Renal cortex interstitium (tissue), 11 donors: ENCODE measurements at regions not wholly inside any gene's neighbourhood (a gene's known extent, or its start where the extent isn't known, plus 50 kb on each side); places are given as distances from the start of the nearest gene placed in this dataset.
"Not testable (repeated sequence)": the region's sequence is repeated elsewhere in the genome, so short reads cannot be mapped to it uniquely, and the experiment has no call there.

ENCODE experiments used
- DNase-seq, 11 donors: peaks; one replicate each; pipeline ENCODE4 v3.0.0-alpha.2; 2013; ENCODE audit warnings: low read depth in 9 of 11, low spot score in 4 of 11; ENCODE audit errors: extremely low read depth in 1 of 11

DNA sequence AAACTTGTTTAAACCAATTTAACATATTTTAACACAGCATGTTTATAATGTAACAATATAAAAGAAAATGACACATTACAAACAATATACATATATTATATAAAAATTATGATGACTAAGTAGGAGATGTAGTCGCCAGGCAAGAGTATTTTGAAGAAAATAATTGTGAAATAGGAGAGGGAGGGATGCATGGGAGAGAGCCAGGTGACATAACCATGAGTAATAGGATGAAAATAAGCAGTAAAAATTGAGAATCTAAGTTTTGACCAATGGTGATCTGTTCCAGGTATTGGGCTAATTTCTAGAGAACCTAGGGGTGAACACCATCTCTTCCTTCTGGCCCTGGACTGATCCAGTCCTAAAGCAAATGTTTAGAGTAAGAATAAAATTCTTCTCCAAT is 315.2 kb upstream of the G2E3 start:
- no peak for DNase-seq

GRCh38 chr14:30244348-30244747 is 314.6 kb upstream of the G2E3 start:
- DNase-seq, result not testable (repeated sequence)

GRCh38 chr14:30251017-30251416 is 307.9 kb upstream of the G2E3 start:
- DNase-seq, result no peak

DNA sequence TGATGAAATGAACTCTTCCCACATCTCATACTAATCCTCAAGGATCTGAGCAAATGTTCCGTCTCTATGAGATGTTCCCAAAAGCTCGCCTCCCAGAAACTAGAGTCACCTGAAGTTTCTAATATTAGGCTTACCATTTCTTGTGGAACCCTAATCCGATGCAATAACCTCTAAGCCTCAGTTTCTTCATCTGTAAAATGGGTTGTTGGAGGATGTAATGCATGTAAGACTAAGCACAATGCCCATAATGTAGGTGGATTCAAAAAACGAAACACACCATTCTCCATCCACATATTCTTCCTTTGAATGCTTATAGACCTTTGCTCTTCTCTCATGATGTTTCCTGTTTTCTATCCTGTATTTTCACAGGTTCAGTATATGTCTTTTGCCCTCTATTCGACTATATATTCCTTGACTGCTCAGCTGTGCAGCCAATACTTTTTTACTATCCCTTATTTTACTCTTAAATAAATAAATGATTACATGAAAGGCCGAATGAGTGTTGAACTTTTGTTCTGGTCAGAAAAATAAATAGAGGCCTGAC is 307.3 kb upstream of the G2E3 start:
- no peak for DNase-seq

DNA sequence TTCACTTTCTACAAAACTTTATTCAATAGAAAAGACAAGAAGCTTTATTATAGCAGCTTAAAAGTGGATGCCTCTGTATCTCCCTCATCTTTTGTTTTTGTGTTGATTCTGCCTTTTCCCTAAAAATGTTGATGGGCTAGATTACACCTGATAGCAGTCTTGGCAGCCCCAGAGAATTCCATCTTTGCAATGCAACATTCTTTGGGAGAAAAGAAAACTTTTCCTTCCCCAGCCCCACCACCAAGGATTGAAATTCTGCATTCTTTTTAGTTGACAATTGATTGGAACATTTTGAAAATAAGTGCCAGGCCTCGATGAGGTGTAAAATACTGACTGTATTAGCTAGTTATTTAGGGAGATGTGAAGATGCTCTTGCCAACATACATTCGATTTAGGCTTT is 306.8 kb upstream of the G2E3 start:
- DNase-seq, result no peak

GRCh38 chr14:30252783-30253674 is 305.9 kb upstream of the G2E3 start:
- DNase-seq, result no peak

- DNase-seq, result no peak
Measured at GRCh38 chr14:30256627-30257026, 302.3 kb upstream of the G2E3 start.

DNA sequence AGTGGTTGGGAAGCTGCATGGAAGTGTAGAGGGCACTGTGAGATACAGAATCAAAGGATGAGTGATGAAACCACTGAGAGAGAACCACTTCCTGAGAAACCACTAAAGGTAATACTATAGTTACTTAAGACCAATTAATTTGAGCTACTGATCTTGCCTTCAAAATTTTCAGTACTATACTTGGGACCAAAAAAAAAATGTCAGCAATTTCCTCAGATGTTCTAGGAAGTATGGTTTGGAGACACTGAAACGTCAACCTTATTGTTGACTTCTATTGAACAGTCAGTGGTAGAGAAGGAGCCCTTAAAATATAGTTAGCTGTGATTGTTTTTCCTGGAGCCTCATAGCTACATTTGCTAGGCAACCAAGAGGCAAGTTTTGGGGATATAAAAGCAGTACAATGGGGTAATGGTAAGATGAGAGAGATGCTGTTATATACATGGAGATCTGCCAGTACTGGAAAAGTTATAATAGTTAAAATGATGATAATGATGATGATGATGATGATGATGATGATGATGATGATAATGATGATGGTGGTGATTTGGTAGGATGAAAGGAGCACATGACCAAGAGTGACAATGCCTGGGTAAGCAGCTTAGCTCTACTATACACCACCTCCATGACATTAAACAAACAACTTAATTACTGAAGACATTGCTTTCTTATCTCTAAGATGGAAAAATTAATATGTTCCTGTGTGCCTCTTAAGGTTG is 300.9 kb upstream of the G2E3 start:
- no peak for DNase-seq

- no peak for DNase-seq
Measured at GRCh38 chr14:30260833-30261607, 297.9 kb upstream of the G2E3 start.

DNA sequence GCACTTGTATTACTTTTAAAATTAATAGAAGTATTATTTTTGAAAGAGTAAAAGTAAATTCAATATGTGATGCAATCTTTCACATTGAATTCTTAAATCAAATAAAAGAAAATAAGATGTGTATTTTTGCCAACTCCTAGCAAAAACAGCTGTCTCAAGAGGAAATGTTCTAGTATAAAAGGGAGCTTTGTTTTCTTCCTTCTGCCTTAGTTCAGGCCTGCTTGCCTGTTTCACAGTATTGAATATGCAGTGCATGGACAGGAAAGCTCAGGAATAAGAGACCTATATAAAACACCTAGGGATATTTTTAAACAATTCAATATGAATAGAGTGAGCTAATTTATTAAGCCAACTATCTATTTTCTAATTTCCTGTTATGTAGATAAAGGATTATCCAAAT is 294.8 kb upstream of the G2E3 start:
- DNase-seq, result no peak

- DNase-seq, result no peak
Measured at GRCh38 chr14:30266290-30266689, 292.7 kb upstream of the G2E3 start.

GRCh38 chr14:30267141-30267540 is 291.8 kb upstream of the G2E3 start:
- DNase-seq, result no peak

DNA sequence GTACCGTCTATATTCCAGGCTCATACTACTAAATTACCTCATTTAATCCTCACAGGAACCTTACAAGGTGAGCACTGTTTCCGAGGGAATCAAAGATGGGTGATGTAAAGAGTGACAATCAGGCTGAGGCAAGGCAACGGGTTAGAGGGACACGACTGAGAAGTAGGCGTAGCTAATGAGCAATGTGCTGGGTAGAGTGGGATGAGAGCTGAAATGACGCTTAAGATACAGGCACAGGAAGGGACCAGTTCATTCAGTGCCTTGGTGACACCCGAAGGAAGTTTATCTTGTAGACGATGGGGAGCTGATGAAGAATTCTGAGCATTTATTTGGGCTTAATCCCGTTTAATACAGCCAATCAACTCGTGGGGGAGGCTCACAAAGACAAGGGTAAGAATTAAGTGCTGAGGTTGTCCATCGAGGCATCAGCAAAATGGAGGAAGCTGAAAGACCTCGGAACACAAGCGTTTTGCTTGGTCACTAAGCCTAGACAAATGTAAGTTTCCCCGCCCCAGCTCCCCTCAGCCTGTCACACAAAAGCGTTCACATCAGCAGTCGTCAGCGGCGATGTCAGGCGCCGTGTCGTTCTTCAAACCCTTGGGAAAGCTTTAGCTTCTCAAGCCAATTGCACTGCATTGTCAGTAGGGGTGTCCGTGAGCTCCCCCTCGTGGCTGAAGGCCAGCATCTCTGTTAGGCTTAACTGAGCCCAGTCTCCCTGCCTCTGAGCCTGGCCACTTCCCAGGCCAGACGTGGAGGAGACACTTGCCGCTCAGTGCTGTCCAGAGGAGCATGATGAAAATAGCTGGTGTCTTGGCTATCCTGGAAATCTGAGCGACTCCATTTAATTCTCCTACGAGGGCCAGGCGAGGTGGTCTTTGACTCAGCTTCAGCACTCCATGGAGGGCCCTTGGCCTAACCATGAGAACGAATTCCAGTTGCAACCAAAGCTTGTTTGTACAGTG is 288.5 kb upstream of the G2E3 start:
- DNase-seq, result peak; percentile 52 to 77 (median 64)

- no peak for DNase-seq
Measured at GRCh38 chr14:30271811-30272323, 287.1 kb upstream of the G2E3 start.

GRCh38 chr14:30272848-30273832 is 285.8 kb upstream of the G2E3 start:
- DNase-seq, result no peak

GRCh38 chr14:30275604-30276003 is 283.4 kb upstream of the G2E3 start:
- DNase-seq, result no peak

DNA sequence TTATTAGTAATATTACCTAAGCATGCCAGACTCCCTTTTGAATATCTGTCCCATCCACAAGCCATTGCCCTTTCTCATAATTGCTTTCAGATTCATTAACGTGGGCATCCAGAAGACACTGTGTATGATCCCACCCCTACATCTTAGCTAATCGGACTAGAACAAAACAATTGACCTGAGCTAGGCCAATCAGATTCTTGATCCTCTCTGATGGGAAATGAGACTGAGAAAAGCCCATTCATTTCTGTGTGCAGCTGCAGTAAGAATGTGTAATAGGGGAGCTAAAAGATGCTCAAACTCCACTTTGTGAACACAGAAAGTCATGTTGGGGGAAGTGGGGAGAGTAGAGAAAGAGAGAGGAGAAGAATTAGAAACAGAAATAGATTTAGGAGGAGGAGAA is 281.7 kb upstream of the G2E3 start:
- DNase-seq, result no peak
